ENCODE measurements at regions not wholly inside any gene's neighbourhood (a gene's known extent, or its start where the extent isn't known, plus 50 kb on each side); places are given as distances from the start of the nearest gene placed in this dataset.

DNA sequence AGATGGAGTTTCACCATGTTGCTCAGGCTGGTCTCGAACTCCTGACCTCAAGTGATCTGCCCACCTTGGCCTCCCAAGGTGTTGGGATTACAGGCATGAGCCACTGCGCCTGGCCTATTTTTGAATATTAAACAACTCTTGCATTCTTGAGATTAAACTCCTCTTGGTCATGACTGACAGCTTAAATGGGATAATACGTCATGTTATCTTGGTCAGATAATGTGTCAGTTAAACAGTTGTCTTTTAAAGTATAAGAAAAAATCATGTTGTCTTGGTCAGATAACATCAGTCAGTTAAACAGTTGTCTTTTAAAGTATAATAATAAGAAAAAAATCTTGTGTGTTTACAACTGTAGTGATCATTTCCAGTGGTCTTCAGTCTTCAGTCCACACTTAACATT, 73.6 kb upstream of the SYPL1 start:
- ChIA-PET POLR2A (no interaction called here), CTCF (interaction anchor here (1.1 to 1.4 kb wide), 2 partner anchors 9 to 19 kb away, joined by 5 to 6 read pairs; no protein-coding TSS in a partner anchor)
- peaks cover 1% of the 10 kb centered on the region for H3K27me3 Mint-ChIP-seq
- ATAC-seq, result no peak
- TF ChIP-seq, protein P1, sequence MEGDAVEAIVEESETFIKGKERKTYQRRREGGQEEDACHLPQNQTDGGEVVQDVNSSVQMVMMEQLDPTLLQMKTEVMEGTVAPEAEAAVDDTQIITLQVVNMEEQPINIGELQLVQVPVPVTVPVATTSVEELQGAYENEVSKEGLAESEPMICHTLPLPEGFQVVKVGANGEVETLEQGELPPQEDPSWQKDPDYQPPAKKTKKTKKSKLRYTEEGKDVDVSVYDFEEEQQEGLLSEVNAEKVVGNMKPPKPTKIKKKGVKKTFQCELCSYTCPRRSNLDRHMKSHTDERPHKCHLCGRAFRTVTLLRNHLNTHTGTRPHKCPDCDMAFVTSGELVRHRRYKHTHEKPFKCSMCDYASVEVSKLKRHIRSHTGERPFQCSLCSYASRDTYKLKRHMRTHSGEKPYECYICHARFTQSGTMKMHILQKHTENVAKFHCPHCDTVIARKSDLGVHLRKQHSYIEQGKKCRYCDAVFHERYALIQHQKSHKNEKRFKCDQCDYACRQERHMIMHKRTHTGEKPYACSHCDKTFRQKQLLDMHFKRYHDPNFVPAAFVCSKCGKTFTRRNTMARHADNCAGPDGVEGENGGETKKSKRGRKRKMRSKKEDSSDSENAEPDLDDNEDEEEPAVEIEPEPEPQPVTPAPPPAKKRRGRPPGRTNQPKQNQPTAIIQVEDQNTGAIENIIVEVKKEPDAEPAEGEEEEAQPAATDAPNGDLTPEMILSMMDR (IDR thresholded peaks at IDR 0.05), result no peak
- no peak overlapping the region for H3K4me3 Mint-ChIP-seq
- intact Hi-C loops (cut with micrococcal nuclease), result no loop called here
- H3K36me3 Mint-ChIP-seq (ENCODE audit: low read depth), result no peaks in the 10 kb centered on the region
- H3K9me3 Mint-ChIP-seq, result no peaks in the 10 kb centered on the region
- peaks cover 15% of the 10 kb centered on the region for H3K4me1 Mint-ChIP-seq (ENCODE audit: low read depth)
- no peak overlapping the region for H3K27ac Mint-ChIP-seq
- DNase-seq, result no peak

DNA sequence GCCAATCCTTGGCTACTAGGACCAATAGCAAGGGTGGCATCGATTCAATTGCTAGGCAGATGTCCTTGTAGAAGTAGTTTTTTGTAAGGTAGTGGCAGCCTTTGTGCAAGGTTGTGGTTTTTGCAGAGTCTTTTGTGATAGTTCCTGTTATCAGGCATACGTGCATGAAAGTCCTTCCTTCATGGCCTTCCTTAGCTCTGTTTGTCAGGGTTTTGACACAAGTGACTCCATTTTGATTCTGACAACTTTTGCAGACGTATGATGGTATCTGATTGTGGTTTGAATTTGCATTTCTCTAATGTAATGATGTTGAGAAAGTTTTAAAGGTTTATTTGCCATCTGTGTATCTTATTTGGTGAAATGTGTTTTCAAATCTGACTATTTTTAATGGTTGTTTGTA, 71.8 kb upstream of the SYPL1 start:
- no peaks in the 10 kb centered on the region for H3K9me3 Mint-ChIP-seq
- intact Hi-C loops (cut with micrococcal nuclease), result no loop called here
- POLR2A ChIA-PET, result no interaction called here
- ATAC-seq (no peak), DNase-seq (no peak)
- H3K27me3 Mint-ChIP-seq, result no peaks in the 10 kb centered on the region
- CTCF ChIA-PET, result interaction anchor here (1.0 kb wide), 1 partner anchor 281 kb away, joined by 3 read pairs; no protein-coding TSS in a partner anchor
- H3K36me3 Mint-ChIP-seq (ENCODE audit: low read depth), result no peaks in the 10 kb centered on the region
- no peak overlapping the region for H3K4me3 Mint-ChIP-seq
- H3K27ac Mint-ChIP-seq, result peak overlapping the region; percentile 3
- TF ChIP-seq, protein P1 (IDR thresholded peaks at IDR 0.05), result no peak
- peaks cover 15% of the 10 kb centered on the region for H3K4me1 Mint-ChIP-seq (ENCODE audit: low read depth)

DNA sequence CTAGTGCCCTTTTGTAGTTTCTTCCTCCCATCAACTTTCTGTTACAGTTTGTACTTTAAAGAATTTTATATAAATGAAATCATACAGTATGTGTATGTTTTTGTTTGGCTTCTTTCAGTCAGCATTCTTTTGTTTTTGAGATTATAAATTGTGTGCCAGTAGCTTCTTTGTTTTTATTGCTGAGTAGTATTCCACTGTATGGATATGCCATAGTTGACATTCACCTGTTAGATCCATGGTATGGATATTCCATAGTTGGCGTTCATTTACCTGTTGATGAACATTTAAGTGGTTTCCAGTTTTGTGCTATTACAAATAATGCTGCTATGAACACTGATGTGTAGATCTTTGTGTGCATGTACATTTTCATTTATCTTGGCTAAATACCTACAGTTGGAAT, 70.8 kb upstream of the SYPL1 start:
- DNase-seq, result no peak
- ChIA-PET CTCF (interaction anchor here (1.0 to 1.3 kb wide), 3 partner anchors 29 to 282 kb away, joined by 3 read pairs; no protein-coding TSS in a partner anchor), POLR2A (interaction anchor here (1.3 kb wide), 1 partner anchor 13 kb away, joined by 3 read pairs; no protein-coding TSS in a partner anchor)
- Mint-ChIP-seq H3K36me3 (ENCODE audit: low read depth) (no peaks in the 10 kb centered on the region), H3K27me3 (no peaks in the 10 kb centered on the region), H3K4me1 (ENCODE audit: low read depth) (peaks cover 15% of the 10 kb centered on the region), H3K9me3 (no peaks in the 10 kb centered on the region), H3K4me3 (no peak overlapping the region), H3K27ac (no peak overlapping the region)
- TF ChIP-seq, protein P1 (IDR thresholded peaks at IDR 0.05), result no peak
- intact Hi-C loops (cut with micrococcal nuclease), result no loop called here
- ATAC-seq, result no peak

DNA sequence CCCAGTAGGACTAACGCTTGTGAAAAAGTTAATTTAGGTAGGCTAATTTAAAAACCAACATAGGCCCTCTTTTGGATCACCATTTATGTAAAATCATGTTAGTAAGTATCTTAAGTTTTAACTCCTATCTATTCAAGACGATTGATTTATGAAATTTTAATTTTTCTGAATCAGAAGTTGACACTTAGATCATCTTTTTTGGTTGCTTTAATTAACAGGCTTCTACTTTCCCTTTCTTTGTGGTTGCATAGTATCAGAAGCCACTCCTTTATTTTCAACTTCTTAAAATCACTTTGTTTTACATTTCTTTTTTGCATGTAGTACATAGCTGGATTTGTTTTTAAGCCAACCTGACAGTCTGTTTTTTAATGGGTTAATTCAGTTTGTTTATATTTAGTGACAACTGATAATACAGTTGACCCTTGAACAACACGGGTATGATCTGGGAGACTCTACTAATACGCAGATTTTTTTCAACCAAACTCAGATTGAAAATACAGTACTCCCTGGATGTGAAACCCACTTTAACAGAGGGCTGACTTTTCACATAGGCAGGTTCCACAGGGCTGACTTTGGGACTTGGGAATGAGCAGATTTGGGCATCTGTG, 69.7 kb upstream of the SYPL1 start:
- Mint-ChIP-seq H3K4me3 (no peak overlapping the region), H3K36me3 (ENCODE audit: low read depth) (no peaks in the 10 kb centered on the region), H3K27ac (no peak overlapping the region), H3K9me3 (no peaks in the 10 kb centered on the region), H3K4me1 (ENCODE audit: low read depth) (peaks cover 16% of the 10 kb centered on the region), H3K27me3 (no peaks in the 10 kb centered on the region)
- CTCF ChIA-PET, result interaction anchor here (1.1 to 1.3 kb wide), 2 partner anchors 27 to 281 kb away, joined by 3 read pairs; no protein-coding TSS in a partner anchor
- no peak for ATAC-seq
- intact Hi-C loops (cut with micrococcal nuclease), result no loop called here
- POLR2A ChIA-PET, result interaction anchor here (1.3 kb wide), 1 partner anchor 11 kb away, joined by 3 read pairs; no protein-coding TSS in a partner anchor
- TF ChIP-seq, protein P1 (IDR thresholded peaks at IDR 0.05), result no peak
- no peak for DNase-seq

DNA sequence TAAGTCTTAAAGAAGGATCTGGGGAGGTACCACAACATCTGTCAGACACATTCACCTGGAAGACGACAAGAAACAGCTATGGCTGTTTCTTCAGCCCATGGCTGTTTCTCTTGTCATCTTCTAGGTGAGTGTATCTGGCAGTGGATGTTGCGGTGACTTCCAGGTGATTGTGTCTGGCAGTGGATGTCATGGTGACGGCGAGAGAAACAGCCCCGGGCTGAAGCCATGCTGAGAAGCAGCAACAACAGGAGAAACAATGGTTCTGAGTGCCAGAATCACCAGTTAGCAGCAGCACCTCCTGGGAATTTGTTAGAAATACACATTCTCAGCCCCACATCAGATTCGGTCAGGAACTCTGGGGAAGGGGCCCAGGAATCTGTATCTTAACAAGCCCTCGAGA, 68.6 kb upstream of the SYPL1 start:
- no peak overlapping the region for H3K27ac Mint-ChIP-seq
- H3K4me1 Mint-ChIP-seq (ENCODE audit: low read depth), result peaks cover 19% of the 10 kb centered on the region
- DNase-seq (no peak), ATAC-seq (no peak)
- intact Hi-C loops (cut with micrococcal nuclease), result no loop called here
- CTCF ChIA-PET, result interaction anchor here (1.0 to 5.6 kb wide), 3 partner anchors 9 to 27 kb away, joined by 4 to 64 read pairs (median 4); no protein-coding TSS in a partner anchor
- H3K9me3 Mint-ChIP-seq, result no peaks in the 10 kb centered on the region
- POLR2A ChIA-PET, result interaction anchor here (1.0 kb wide), 1 partner anchor 103 kb away, joined by 3 read pairs; no protein-coding TSS in a partner anchor
- TF ChIP-seq, protein P1 (IDR thresholded peaks at IDR 0.05), result no peak
- H3K27me3 Mint-ChIP-seq, result peaks cover 8% of the 10 kb centered on the region
- H3K36me3 Mint-ChIP-seq (ENCODE audit: low read depth), result no peaks in the 10 kb centered on the region
- H3K4me3 Mint-ChIP-seq, result no peak overlapping the region
